HG02885 (cell line): ENCODE measurements at regions not wholly inside any gene's neighbourhood (a gene's known extent, or its start where the extent isn't known, plus 50 kb on each side); places are given as distances from the start of the nearest gene placed in this dataset.
A peak's percentile ranks its signal among the peaks of the same experiment; 100 is the strongest.

Experiments used
- ATAC-seq: cut with Tn5 transposase; IDR thresholded peaks from one replicate; pipeline ENCODE4 v1.9.1; 2021; ENCODE audit warnings: mild to moderate bottlenecking; ENCODE audit not compliant: unreplicated experiment, poor library complexity

- no peak for ATAC-seq
Observed at GRCh38 chr1:87555366-87555765, 226.7 kb downstream of the LMO4 start.

GRCh38 chr1:87556326-87556725, 227.6 kb downstream of the LMO4 start:
- no peak for ATAC-seq

- no peak for ATAC-seq
Observed at GRCh38 chr1:87558921-87559320, 230.2 kb downstream of the LMO4 start.

- no peak for ATAC-seq
Observed at GRCh38 chr1:87560137-87560536, 231.5 kb downstream of the LMO4 start.

- ATAC-seq, result no peak
Observed at GRCh38 chr1:87560601-87561360, 232.1 kb downstream of the LMO4 start.

- no peak for ATAC-seq
Observed at GRCh38 chr1:87563211-87563610, 234.5 kb downstream of the LMO4 start.

- no peak for ATAC-seq
Observed at GRCh38 chr1:87565861-87566260, 237.2 kb downstream of the LMO4 start.

- no peak for ATAC-seq
Observed at GRCh38 chr1:87568005-87568404, 239.3 kb downstream of the LMO4 start.

- no peak for ATAC-seq
Observed at GRCh38 chr1:87568911-87569310, 240.2 kb downstream of the LMO4 start.

- ATAC-seq, result no peak
Observed at GRCh38 chr1:87572008-87572407, 243.3 kb downstream of the LMO4 start.

- ATAC-seq, result no peak
Observed at GRCh38 chr1:87572891-87573290, 244.2 kb downstream of the LMO4 start.

GRCh38 chr1:87575528-87575927, 246.8 kb downstream of the LMO4 start:
- ATAC-seq, result no peak

GRCh38 chr1:87578464-87578863, 249.8 kb downstream of the LMO4 start:
- ATAC-seq, result no peak

GRCh38 chr1:87583459-87583858, 254.8 kb downstream of the LMO4 start:
- ATAC-seq, result no peak

- no peak for ATAC-seq
Observed at GRCh38 chr1:87584586-87584985, 255.9 kb downstream of the LMO4 start.

GRCh38 chr1:87586501-87586900, 257.8 kb downstream of the LMO4 start:
- no peak for ATAC-seq

GRCh38 chr1:87588495-87588894, 259.8 kb downstream of the LMO4 start:
- ATAC-seq, result peak; percentile 75

GRCh38 chr1:87591492-87591891, 262.8 kb downstream of the LMO4 start:
- ATAC-seq, result no peak

- peak; percentile 93 for ATAC-seq
Observed at GRCh38 chr1:87592156-87592555, 263.5 kb downstream of the LMO4 start.

- ATAC-seq, result no peak
Observed at GRCh38 chr1:87594736-87595383, 266.2 kb downstream of the LMO4 start.

- ATAC-seq, result no peak
Observed at GRCh38 chr1:87595384-87595781, 266.7 kb downstream of the LMO4 start.

- no peak for ATAC-seq
Observed at GRCh38 chr1:87598429-87598828, 269.7 kb downstream of the LMO4 start.
